Kidney epithelial cell (primary cell): ENCODE measurements at regions not wholly inside any gene's neighbourhood (a gene's known extent, or its start where the extent isn't known, plus 50 kb on each side); places are given as distances from the start of the nearest gene placed in this dataset.

Experiments used
- DNase-seq: peaks from one replicate; pipeline ENCODE4 v3.0.0-alpha.2; 2010; ENCODE audit warnings: low read depth
- H3K27me3 ChIP-seq: 2 replicates; pipeline ENCODE4 v1.6.0; 2011; ENCODE audit warnings: low read length; ENCODE audit not compliant: control insufficient read depth, insufficient read depth
- H3K36me3 ChIP-seq: 2 replicates; pipeline ENCODE4 v1.5.1; 2011; ENCODE audit warnings: low read length; ENCODE audit not compliant: control insufficient read depth, insufficient read depth
- H3K4me3 ChIP-seq: 2 replicates; pipeline ENCODE4 v1.5.1; 2011; ENCODE audit warnings: low read depth, mild to moderate bottlenecking, control low read depth, low read length
- TF ChIP-seq, protein P1 (sequence below): IDR thresholded peaks from 2 replicates; pipeline ENCODE4 v1.5.1; 2011; ENCODE audit warnings: mild to moderate bottlenecking, moderate library complexity, low read length, control low read depth, inconsistent platforms; ENCODE audit not compliant: insufficient read depth, poor library complexity, severe bottlenecking

DNA sequence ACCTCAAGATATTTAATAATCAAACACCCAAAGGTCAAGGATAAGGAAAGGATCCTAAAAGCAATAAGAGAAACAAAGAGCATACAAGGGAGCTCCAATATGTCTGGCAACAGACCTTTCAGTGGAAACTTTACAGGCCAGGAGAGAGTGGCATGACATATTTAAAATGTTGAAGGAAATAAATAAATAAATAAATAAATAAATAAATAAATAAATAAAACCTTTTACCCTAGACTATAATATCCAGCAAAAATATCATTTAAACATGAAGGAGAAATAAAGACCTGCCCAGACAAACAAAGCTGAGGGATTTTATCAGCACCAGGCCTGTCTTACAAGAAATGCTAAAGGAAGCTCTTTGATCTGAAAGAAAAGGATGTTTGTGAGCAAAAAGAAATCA, 367.8 kb upstream of the PBX1 start:
- H3K4me3 ChIP-seq: no peak overlapping the region
- TF ChIP-seq, protein P1, sequence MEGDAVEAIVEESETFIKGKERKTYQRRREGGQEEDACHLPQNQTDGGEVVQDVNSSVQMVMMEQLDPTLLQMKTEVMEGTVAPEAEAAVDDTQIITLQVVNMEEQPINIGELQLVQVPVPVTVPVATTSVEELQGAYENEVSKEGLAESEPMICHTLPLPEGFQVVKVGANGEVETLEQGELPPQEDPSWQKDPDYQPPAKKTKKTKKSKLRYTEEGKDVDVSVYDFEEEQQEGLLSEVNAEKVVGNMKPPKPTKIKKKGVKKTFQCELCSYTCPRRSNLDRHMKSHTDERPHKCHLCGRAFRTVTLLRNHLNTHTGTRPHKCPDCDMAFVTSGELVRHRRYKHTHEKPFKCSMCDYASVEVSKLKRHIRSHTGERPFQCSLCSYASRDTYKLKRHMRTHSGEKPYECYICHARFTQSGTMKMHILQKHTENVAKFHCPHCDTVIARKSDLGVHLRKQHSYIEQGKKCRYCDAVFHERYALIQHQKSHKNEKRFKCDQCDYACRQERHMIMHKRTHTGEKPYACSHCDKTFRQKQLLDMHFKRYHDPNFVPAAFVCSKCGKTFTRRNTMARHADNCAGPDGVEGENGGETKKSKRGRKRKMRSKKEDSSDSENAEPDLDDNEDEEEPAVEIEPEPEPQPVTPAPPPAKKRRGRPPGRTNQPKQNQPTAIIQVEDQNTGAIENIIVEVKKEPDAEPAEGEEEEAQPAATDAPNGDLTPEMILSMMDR: no peak
- DNase-seq: no peak
- no peaks in the 10 kb centered on the region for H3K27me3 ChIP-seq
- H3K36me3 ChIP-seq: no peaks in the 10 kb centered on the region

DNA sequence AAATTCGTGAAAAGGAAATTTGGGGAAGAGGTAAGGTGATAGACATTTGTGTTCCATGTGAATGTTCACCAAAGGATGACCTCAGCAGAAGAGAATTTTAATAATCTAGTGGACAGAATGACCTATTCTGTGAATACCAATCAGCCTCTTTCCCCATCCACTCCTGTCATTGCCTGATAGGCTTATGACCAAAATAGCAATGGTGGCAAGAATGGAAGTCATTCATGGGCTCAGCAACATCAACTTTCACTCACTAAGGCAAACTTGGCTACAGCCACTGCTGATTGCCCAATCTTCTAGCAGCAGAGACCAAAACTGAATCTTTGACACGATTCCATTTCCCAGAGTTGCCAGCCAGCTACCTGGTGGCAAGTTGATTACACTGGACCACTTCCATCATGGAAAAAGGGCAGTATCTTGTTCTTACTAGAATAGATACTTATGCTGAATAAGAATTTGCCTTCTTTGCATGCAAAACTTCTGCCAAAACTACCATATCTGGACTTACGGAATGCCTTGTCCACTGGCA, 348.7 kb upstream of the PBX1 start:
- no peak for DNase-seq
- no peak overlapping the region for H3K4me3 ChIP-seq
- TF ChIP-seq, protein P1: no peak
- H3K27me3 ChIP-seq: no peaks in the 10 kb centered on the region
- no peaks in the 10 kb centered on the region for H3K36me3 ChIP-seq

DNA sequence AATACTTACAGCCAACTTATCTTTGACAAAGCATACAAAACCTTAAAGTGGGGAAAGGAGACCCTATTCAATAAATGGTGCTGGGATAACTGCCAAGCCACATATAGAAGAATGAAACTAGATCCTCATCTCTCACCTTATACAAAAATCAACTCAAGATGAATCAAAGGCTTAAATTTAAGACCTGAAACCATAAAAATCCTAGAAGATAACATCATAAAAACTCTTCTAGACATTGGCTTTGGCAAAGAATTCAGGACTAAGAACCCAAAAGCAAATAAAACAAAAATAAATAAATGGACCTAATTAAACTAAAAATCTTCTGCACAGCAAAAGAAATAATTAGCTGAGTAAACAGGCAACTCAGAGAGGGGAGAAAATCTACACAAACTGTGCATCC, 335.6 kb upstream of the PBX1 start:
- Histone ChIP-seq H3K27me3 (no peaks in the 10 kb centered on the region), H3K4me3 (no peak overlapping the region), H3K36me3 (no peaks in the 10 kb centered on the region)
- TF ChIP-seq, protein P1: no peak
- DNase-seq: no peak

DNA sequence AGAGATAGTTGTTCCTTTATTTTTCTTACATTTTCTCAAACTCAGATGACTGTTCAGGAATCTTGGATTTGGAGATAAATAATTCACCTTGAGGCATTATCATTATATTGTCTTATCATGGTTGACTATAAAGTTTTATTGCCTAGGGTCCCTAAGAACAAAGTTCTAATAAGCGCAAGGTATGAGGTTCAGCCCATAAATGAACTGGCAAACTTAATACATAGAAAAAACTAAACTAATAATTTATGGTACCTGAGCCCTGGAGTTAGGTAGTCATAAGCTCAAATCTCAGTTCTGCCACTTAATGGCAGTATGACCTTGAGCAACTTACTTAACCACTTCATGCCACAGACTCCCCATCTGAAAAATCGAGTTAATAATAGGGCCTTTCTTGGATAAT, 334.0 kb upstream of the PBX1 start:
- Histone ChIP-seq H3K27me3 (no peaks in the 10 kb centered on the region), H3K4me3 (no peak overlapping the region), H3K36me3 (no peaks in the 10 kb centered on the region)
- no peak for DNase-seq
- TF ChIP-seq, protein P1: no peak

DNA sequence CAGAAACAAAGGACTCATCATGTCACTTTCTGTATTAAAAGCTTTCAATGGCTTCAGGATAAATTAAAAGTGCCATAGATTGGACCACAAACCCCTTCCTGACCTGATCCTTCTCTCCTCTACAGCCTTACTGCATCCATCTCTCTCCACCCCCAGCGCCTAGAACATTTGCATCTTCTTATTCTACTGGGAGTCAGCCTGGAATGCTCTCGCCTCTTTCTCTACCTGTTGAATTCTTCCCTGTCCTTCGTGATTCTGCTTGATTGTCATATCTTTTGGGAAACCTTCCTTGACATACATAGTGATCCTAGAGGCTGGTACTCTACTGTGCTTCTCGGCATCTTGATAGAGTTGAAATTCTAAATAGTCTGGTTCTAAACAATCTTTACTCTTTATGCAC, 332.0 kb upstream of the PBX1 start:
- H3K27me3 ChIP-seq: no peaks in the 10 kb centered on the region
- DNase-seq: no peak
- no peaks in the 10 kb centered on the region for H3K36me3 ChIP-seq
- H3K4me3 ChIP-seq: no peak overlapping the region
- TF ChIP-seq, protein P1: no peak

DNA sequence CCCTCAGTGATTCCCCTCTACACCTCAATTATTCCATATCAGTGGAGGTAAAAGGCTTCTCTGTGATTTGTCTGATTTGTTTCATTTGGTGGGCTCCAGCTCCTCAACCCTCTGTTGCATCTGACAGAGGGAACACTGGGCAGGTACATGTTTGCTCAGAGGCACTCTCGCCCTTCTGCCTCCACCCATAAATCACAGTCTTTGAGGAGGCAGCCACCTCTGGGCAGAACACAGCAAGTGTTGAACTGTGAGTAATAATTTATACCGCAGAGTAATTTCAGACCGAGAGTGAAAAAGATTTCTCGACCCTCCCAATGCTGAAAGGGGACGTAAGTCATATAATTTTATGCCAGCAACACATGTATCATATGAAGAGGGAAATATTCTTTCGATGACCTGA, 330.1 kb upstream of the PBX1 start:
- TF ChIP-seq, protein P1: no peak
- DNase-seq: no peak
- H3K36me3 ChIP-seq: no peaks in the 10 kb centered on the region
- no peak overlapping the region for H3K4me3 ChIP-seq
- no peaks in the 10 kb centered on the region for H3K27me3 ChIP-seq
